Omental fat pad (tissue), 3 donors: ENCODE measurements at regions not wholly inside any gene's neighbourhood (a gene's known extent, or its start where the extent isn't known, plus 50 kb on each side); places are given as distances from the start of the nearest gene placed in this dataset.
"Not testable (repeated sequence)": the region's sequence is repeated elsewhere in the genome, so short reads cannot be mapped to it uniquely, and the experiment has no call there.

ENCODE experiments used
- ATAC-seq: fragments of 150-250 bp; one replicate; pipeline ENCODE4 v1.9.1; 2016; ENCODE audit warnings: mild to moderate bottlenecking, moderate library complexity; ENCODE audit not compliant: low FRiP score
- DNase-seq: peaks from one replicate; pipeline ENCODE4 v3.0.0-alpha.2; 2019; ENCODE audit warnings: low spot score
- CTCF ChIP-seq, 3 donors: fragments of 450-650 bp; IDR thresholded peaks; one replicate each; pipeline ENCODE4 v1.5.1; 2016 to 2017; ENCODE audit warnings: antibody characterized with exemption in 3 of 3, mild to moderate bottlenecking in 3 of 3, moderate library complexity in 2 of 3

- TF ChIP-seq CTCF (IDR thresholded peaks at IDR 0.05): no peak
- DNase-seq (no peak), ATAC-seq (no peak)
Observed at GRCh38 chr6:144437105-144437504, 152.0 kb downstream of the UTRN start.

- ATAC-seq (no peak), DNase-seq (no peak)
- TF ChIP-seq CTCF (IDR thresholded peaks at IDR 0.05): no peak
Observed at GRCh38 chr6:144438103-144438502, 153.0 kb downstream of the UTRN start.

- ATAC-seq (no peak), DNase-seq (no peak)
- no peak for TF ChIP-seq CTCF (IDR thresholded peaks at IDR 0.05)
Observed at GRCh38 chr6:144439016-144439415, 153.9 kb downstream of the UTRN start.

- not testable (repeated sequence) for DNase-seq, ATAC-seq
Observed at GRCh38 chr6:144441801-144442200, 156.7 kb downstream of the UTRN start.

GRCh38 chr6:144443157-144443556 is 158.0 kb downstream of the UTRN start:
- DNase-seq (no peak), ATAC-seq (no peak)
- no peak for TF ChIP-seq CTCF (IDR thresholded peaks at IDR 0.05)

- no peak for TF ChIP-seq CTCF (IDR thresholded peaks at IDR 0.05)
- DNase-seq: no peak
- ATAC-seq: no peak
Observed at GRCh38 chr6:144447472-144447871, 162.3 kb downstream of the UTRN start.

GRCh38 chr6:144449218-144449617 is 164.1 kb downstream of the UTRN start:
- no peak for ATAC-seq
- no peak for TF ChIP-seq CTCF (IDR thresholded peaks at IDR 0.05)
- DNase-seq: no peak
